H9 (cell line): ENCODE measurements at regions not wholly inside any gene's neighbourhood (a gene's known extent, or its start where the extent isn't known, plus 50 kb on each side); places are given as distances from the start of the nearest gene placed in this dataset.
A peak's percentile ranks its signal among the peaks of the same experiment; 100 is the strongest.

Experiments used
- DNase-seq: peaks from one replicate; pipeline ENCODE4 v3.0.0-alpha.2; 2017
- H2AFZ ChIP-seq: one replicate; pipeline ENCODE4 v1.6.1; 2013; ENCODE audit warnings: mild to moderate bottlenecking, low read length, control low read depth, moderate library complexity
- H2AK5ac ChIP-seq: 2 replicates; pipeline ENCODE4 v1.6.1; 2013; ENCODE audit warnings: low read length, control low read depth, mixed read lengths; ENCODE audit not compliant: insufficient read length
- H2BK120ac ChIP-seq: one replicate; pipeline ENCODE4 v1.6.1; 2013; ENCODE audit warnings: low read depth, mild to moderate bottlenecking, low read length, control low read depth, inconsistent platforms; ENCODE audit not compliant: poor library complexity, severe bottlenecking
- H2BK12ac ChIP-seq: 2 replicates; pipeline ENCODE4 v1.6.1; 2013; ENCODE audit warnings: low read length, control low read depth, mixed read lengths, low read depth; ENCODE audit not compliant: insufficient read length
- H2BK15ac ChIP-seq: 2 replicates; pipeline ENCODE4 v1.6.1; 2013; ENCODE audit warnings: low read depth, low read length, control low read depth
- H2BK20ac ChIP-seq: one replicate; pipeline ENCODE4 v1.6.1; 2013; ENCODE audit warnings: low read depth, mild to moderate bottlenecking, low read length, control low read depth, inconsistent platforms; ENCODE audit not compliant: poor library complexity, severe bottlenecking
- H2BK5ac ChIP-seq: 2 replicates; pipeline ENCODE4 v1.6.1; 2013; ENCODE audit warnings: low read length, control low read depth, mixed read lengths; ENCODE audit not compliant: insufficient read length
- H3K14ac ChIP-seq: 2 replicates; pipeline ENCODE4 v1.6.1; 2013; ENCODE audit warnings: low read length, control low read depth; ENCODE audit not compliant: insufficient read depth
- H3K18ac ChIP-seq: 2 replicates; pipeline ENCODE4 v1.6.1; 2013; ENCODE audit warnings: low read depth, mild to moderate bottlenecking, mixed read lengths, low read length, control low read depth; ENCODE audit not compliant: insufficient read length
- H3K23ac ChIP-seq: 2 replicates; pipeline ENCODE4 v1.6.1; 2013; ENCODE audit warnings: low read length, control low read depth, mixed read lengths, low read depth; ENCODE audit not compliant: insufficient read length
- H3K23me2 ChIP-seq: 2 replicates; pipeline ENCODE4 v1.6.1; 2013; ENCODE audit warnings: low read depth, mild to moderate bottlenecking, mixed read lengths, low read length, control low read depth; ENCODE audit not compliant: insufficient read length, poor library complexity, severe bottlenecking
- H3K27ac ChIP-seq: 2 replicates; pipeline ENCODE4 v1.5.1; 2013; ENCODE audit warnings: low read length, control low read depth, mixed read lengths, low read depth; ENCODE audit not compliant: insufficient read length
- H3K27me3 ChIP-seq: 2 replicates; pipeline ENCODE4 v1.6.1; 2013; ENCODE audit warnings: low read length, control low read depth, inconsistent platforms; ENCODE audit not compliant: insufficient read depth
- H3K4ac ChIP-seq: 2 replicates; pipeline ENCODE4 v1.6.1; 2013; ENCODE audit warnings: low read depth, mild to moderate bottlenecking, control low read depth, inconsistent platforms, low read length, moderate library complexity
- H3K4me1 ChIP-seq: 2 replicates; pipeline ENCODE4 v1.6.1; 2013; ENCODE audit warnings: low read length, control low read depth, inconsistent platforms; ENCODE audit not compliant: insufficient read depth
- H3K4me2 ChIP-seq: 2 replicates; pipeline ENCODE4 v1.6.1; 2013; ENCODE audit warnings: low read length, control low read depth, mixed read lengths; ENCODE audit not compliant: insufficient read length, insufficient read depth
- H3K56ac ChIP-seq: 2 replicates; pipeline ENCODE4 v1.6.1; 2013; ENCODE audit warnings: low read depth, mild to moderate bottlenecking, mixed read lengths, low read length, control low read depth; ENCODE audit not compliant: insufficient read length
- H3K79me1 ChIP-seq: 2 replicates; pipeline ENCODE4 v1.6.1; 2013; ENCODE audit warnings: low read depth, mild to moderate bottlenecking, moderate library complexity, low read length, control low read depth, inconsistent platforms; ENCODE audit not compliant: insufficient read depth, poor library complexity, severe bottlenecking
- H3K79me2 ChIP-seq: 2 replicates; pipeline ENCODE4 v1.6.1; 2013; ENCODE audit warnings: low read length, control low read depth, inconsistent platforms; ENCODE audit not compliant: insufficient read depth
- H3K9ac ChIP-seq: 2 replicates; pipeline ENCODE4 v1.6.1; 2013; ENCODE audit warnings: low read length, control low read depth, mixed read lengths; ENCODE audit not compliant: insufficient read length; ENCODE audit errors: extremely low read depth
- H3K9me3 ChIP-seq: one replicate; pipeline ENCODE4 v1.6.1; 2013; ENCODE audit warnings: low read depth, low read length, inconsistent platforms; ENCODE audit not compliant: control insufficient read depth
- H3T11ph ChIP-seq: one replicate; pipeline ENCODE4 v1.6.1; 2013; ENCODE audit warnings: mild to moderate bottlenecking, low read length, control low read depth, inconsistent platforms
- H4K20me1 ChIP-seq: one replicate; pipeline ENCODE4 v1.6.1; 2013; ENCODE audit not compliant: control insufficient read depth, insufficient read length, insufficient read depth
- H4K5ac ChIP-seq: 2 replicates; pipeline ENCODE4 v1.6.1; 2013; ENCODE audit warnings: low read depth, mild to moderate bottlenecking, mixed read lengths, low read length, control low read depth; ENCODE audit not compliant: insufficient read length
- H4K8ac ChIP-seq: replicated peaks from 2 replicates; pipeline ENCODE4 v1.6.1; 2013; ENCODE audit warnings: low read length, control low read depth, mixed read lengths, low read depth; ENCODE audit not compliant: insufficient read length
- H4K91ac ChIP-seq: 2 replicates; pipeline ENCODE4 v1.6.1; 2013; ENCODE audit warnings: low read depth, mild to moderate bottlenecking, moderate library complexity, mixed read lengths, low read length, control low read depth; ENCODE audit not compliant: insufficient read length
- H3K27ac Mint-ChIP-seq, 3 experiments: 2 replicates in 2 of 3; 3 replicates in 1 of 3; pipeline ENCODE4 v1.8.0; 2020 to 2021; ENCODE audit warnings: mixed read lengths in 3 of 3, mild to moderate bottlenecking in 1 of 3, moderate library complexity in 1 of 3
- H3K27me3 Mint-ChIP-seq: 2 replicates; pipeline ENCODE4 v1.8.0; 2021; ENCODE audit warnings: low read depth, mild to moderate bottlenecking, moderate library complexity, mixed read lengths
- H3K36me3 Mint-ChIP-seq, 3 experiments: 2 replicates in 2 of 3; 3 replicates in 1 of 3; pipeline ENCODE4 v1.8.0; 2020 to 2021; ENCODE audit warnings: low read depth in 3 of 3, mixed read lengths in 3 of 3; ENCODE audit not compliant: insufficient read depth in 1 of 3
- H3K4me1 Mint-ChIP-seq, 2 experiments: 2 replicates each; pipeline ENCODE4 v1.8.0; 2020; ENCODE audit warnings: mixed read lengths in 2 of 2
- H3K4me3 Mint-ChIP-seq, 2 experiments: 2 replicates in 1 of 2; 3 replicates in 1 of 2; pipeline ENCODE4 v1.8.0; 2020 to 2021; ENCODE audit warnings: mild to moderate bottlenecking in 2 of 2, mixed read lengths in 2 of 2, moderate library complexity in 1 of 2
- H3K9me3 Mint-ChIP-seq, 2 experiments: 2 replicates in 1 of 2; 3 replicates in 1 of 2; pipeline ENCODE4 v1.8.0; 2020; ENCODE audit warnings: mild to moderate bottlenecking in 2 of 2, mixed read lengths in 2 of 2, moderate library complexity in 1 of 2
- WGBS: extraction: QIAGEN DNeasy Blood & Tissue Kit; methylation state at CpG from one replicate; pipeline ENCODE4 v1.1.7; 2013; ENCODE audit warnings: missing lambda C conversion rate, low lambda C conversion rate, mixed read lengths; ENCODE audit not compliant: insufficient read length; ENCODE audit errors: extremely low coverage; 5-methylcytosine and 5-hydroxymethylcytosine counted together
- TF ChIP-seq, protein P1 (sequence below): fragments of 200-600 bp; sonication (generic); conservative IDR thresholded peaks from 3 replicates; pipeline ENCODE4 v1.8.0; 2021; ENCODE audit warnings: antibody characterized with exemption, mild to moderate bottlenecking

DNA sequence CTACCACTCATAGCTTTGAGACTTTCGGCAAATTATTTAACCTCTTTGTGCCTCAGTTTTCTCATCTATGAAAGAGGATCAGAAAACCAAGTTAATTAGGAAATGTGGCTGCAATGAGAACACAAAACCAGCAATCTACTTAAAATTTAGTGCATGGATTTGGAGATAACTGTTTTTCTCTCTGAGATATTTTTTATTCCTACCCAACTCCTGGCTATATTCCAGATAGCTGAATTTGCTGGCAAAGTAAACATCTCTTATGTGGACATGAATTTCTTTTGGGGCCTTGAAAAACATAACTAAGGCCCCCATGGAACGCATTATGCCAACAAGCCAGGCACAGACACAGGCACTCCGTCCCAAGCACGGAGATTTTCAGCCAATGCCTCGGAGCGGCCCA is 53.4 kb upstream of the FOXN3 start:
- H3K27ac Mint-ChIP-seq = peak overlapping the region in 1 of 3 experiments; percentile 80; a peak in 4 of 7 replicates
- H3K56ac ChIP-seq = no peak overlapping the region
- peaks cover 4% of the 10 kb centered on the region; the same call in 1 of the 2 replicates for H3K4me1 ChIP-seq

More for the DNA sequence above, 53.4 kb upstream of the FOXN3 start:
- Mint-ChIP-seq H3K4me1 (peaks cover 13 to 25% of the 10 kb centered on the region in 2 experiments), H3K36me3 (peaks cover 13 to 35% (median 19%) of the 10 kb centered on the region in 3 experiments), H3K9me3 (no peaks in the 10 kb centered on the region), H3K4me3 (no peak overlapping the region), H3K27me3 (no peaks in the 10 kb centered on the region)
- TF ChIP-seq, protein P1, sequence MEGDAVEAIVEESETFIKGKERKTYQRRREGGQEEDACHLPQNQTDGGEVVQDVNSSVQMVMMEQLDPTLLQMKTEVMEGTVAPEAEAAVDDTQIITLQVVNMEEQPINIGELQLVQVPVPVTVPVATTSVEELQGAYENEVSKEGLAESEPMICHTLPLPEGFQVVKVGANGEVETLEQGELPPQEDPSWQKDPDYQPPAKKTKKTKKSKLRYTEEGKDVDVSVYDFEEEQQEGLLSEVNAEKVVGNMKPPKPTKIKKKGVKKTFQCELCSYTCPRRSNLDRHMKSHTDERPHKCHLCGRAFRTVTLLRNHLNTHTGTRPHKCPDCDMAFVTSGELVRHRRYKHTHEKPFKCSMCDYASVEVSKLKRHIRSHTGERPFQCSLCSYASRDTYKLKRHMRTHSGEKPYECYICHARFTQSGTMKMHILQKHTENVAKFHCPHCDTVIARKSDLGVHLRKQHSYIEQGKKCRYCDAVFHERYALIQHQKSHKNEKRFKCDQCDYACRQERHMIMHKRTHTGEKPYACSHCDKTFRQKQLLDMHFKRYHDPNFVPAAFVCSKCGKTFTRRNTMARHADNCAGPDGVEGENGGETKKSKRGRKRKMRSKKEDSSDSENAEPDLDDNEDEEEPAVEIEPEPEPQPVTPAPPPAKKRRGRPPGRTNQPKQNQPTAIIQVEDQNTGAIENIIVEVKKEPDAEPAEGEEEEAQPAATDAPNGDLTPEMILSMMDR = no peak
- Histone ChIP-seq H3K4me2 (no peak overlapping the region), H3K14ac (no peak overlapping the region), H3T11ph (no peak overlapping the region), H3K9me3 (no peaks in the 10 kb centered on the region), H3K27ac (no peak overlapping the region), H2BK120ac (no peak overlapping the region), H3K9ac (no peak overlapping the region), H4K91ac (no peak overlapping the region), H3K79me1 (no peaks in the 10 kb centered on the region), H3K18ac (no peak overlapping the region), H2BK15ac (no peak overlapping the region), H2AFZ (no peak overlapping the region), H3K23me2 (no peaks in the 10 kb centered on the region), H2AK5ac (no peak overlapping the region), H4K5ac (no peak overlapping the region), H2BK20ac (no peak overlapping the region), H2BK5ac (no peak overlapping the region), H4K20me1 (no peaks in the 10 kb centered on the region), H3K23ac (no peak overlapping the region), H4K8ac (no peak overlapping the region), H3K27me3 (no peaks in the 10 kb centered on the region), H2BK12ac (no peak overlapping the region), H3K79me2 (no peaks in the 10 kb centered on the region), H3K4ac (no peak overlapping the region)
- DNase-seq = no peak
- WGBS = no CpG with 5 or more reads among the region's 6 CpGs
